Suppressor macrophage treated with lipopolysaccharide for 4 hours (primary cell): ENCODE measurements at regions not wholly inside any gene's neighbourhood (a gene's known extent, or its start where the extent isn't known, plus 50 kb on each side); places are given as distances from the start of the nearest gene placed in this dataset.
"Not testable (repeated sequence)": the region's sequence is repeated elsewhere in the genome, so short reads cannot be mapped to it uniquely, and the experiment has no call there.

Source experiments
- DNase-seq: peaks from one replicate; pipeline ENCODE4 v3.0.0-alpha.2; 2020

DNA sequence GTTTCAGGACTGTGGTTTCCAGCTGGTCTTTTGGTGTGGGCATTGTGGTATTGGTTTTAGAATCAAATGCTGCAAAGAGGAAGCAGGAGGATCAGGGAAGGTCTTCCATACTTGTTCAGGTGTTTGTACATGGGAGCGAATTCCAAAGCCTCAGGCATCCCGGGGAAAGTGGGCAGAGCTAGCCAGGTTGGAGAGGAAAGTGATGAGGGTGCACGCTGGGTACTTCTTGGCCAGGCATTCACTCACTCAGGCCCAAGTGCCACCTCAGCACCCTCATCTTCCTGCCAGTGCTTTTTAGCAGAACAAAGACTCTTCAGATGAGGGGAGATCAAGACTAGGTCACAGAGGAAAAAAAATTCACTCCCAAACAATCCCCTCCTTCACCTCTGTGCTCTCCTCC is 241.1 kb upstream of the TBX18 start:
- no peak for DNase-seq

DNA sequence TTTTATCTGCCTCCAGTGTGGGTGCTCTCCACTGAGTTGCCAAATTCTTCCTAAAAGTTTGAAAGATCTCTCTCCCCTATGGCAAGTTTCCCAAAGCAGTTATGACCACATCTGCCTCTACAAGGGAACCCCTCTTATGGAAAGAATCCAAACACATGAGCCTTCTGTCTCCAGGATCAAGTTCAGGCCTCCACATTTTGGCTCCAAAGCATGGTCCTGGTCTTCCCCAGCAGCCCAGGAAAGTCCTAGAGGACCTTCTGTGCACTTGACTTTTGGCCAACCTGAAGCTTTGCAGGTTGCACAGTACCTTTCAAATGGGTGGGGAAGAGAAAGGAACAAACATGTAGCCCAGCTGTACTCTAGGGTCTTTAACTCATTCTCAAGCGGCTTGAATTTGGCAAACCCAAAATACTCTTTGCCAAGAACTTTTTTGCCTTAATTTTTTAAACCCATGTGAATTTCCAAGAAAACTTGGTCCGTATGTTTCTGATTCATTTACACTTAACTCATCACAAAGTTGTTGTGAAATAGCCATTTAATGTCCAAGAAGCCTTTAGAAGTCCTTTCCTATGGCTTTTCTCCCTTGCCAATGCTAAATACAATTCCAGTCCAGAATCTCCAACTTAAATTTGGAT is 240.1 kb upstream of the TBX18 start:
- DNase-seq = no peak

DNA sequence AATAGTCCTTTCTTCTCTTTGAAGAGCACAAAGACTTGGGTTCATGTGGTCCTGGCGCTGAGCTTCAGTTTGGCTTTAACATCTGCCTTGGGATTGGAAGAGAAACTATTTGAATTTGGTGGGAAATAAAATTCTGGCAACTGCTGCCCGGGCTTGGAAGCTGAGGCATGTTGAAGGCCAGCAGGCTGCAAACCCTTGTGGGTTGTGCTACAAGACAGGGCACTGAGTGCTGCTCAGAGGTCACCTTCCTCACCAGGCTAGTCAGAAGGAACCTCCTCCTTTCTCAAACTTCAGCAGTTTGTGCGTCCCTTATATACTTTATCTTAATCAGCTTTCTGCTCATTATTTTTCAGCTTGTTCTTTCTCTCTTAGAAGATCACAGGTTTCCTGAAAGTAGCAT is 238.4 kb upstream of the TBX18 start:
- DNase-seq = no peak

DNA sequence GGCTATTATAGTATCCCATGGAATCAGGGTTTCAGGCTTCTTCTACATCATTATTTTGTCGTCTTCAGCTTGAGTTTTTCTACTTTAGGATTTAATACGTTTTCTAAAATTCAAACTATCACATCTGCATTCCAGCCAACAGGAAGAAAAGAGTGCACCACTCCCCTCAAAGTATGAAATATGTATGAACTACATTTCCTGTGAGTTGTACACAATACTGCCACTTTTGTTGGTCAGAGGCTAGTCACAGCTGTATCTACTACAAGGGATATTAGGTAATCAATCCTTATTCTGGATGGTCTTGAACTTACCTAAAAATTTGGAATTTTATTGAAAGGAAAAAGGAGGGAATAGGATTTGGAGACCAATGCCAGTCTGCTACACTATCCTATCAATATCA is 235.6 kb upstream of the TBX18 start:
- DNase-seq = no peak

DNA sequence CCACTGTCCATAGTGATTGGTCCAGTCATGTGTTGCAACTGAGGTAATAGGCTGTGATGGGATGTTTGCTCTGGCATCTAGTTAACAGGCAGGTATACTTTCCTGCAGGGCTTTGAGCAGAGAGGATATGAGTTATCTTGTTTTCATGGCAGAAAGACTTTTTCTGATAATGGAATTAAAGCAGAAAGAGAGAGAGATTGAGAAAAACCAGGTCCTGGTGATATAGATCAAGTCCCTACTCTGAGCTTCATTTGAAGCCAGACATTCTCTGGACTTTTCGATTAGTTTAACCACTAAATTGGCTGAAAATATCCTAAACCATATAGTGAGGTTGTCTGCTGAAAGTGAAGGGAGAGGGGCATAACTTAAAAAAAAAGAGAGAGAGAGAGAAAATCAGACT is 233.8 kb upstream of the TBX18 start:
- no peak for DNase-seq

DNA sequence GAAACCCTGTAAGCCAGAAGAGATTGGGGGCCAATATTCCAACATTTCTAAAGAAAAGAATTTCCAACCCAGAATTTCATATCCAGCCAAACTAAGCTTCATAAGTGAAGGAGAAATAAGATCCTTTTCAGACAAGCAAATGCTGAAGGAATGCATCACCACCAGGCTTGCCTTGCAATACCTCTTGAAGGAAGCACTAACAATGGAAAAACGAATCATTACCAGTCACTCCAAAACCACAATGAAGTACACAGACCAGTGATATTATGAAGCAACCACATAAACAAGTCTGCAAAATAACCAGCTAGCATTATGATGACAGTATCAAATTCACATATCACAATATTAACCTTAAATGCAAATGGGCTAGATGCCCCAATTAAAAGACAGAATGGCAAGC is 224.4 kb upstream of the TBX18 start:
- DNase-seq = not testable (repeated sequence)

DNA sequence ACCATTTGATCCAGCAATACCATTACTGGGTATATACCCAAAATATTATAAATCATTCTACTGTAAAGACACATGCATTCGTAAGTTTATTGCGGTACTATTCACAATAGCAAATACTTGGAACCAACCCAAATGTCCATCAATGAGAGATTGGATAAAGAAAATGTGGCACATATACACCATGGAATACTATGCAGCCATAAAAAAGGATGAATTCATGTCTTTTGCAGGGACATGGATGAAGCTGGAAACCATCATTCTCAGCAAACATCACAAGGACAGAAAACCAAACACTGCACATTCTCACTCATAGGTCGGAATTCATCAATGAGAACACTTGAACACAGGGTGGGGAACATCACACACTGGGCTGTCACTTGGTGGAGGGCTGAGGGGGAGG is 221.1 kb upstream of the TBX18 start:
- DNase-seq = not testable (repeated sequence)

DNA sequence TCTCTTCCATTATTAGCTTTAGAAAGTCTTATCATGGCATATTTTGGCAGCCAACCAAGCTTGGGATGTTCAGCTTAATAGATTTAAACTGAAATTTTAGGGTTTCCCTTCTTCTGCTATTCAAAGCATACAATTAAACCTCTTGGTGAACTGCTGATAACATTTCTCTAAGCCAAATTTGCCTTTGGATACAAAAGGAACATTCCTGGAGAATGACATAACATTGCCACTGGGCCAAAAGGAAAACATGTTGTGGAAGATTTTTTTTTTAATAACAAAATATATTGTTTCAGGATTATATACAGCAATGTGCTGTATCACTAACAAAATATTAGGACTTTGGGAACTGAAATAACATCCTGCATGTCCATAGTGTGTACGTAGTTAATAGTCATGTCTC is 215.1 kb upstream of the TBX18 start:
- DNase-seq = no peak

DNA sequence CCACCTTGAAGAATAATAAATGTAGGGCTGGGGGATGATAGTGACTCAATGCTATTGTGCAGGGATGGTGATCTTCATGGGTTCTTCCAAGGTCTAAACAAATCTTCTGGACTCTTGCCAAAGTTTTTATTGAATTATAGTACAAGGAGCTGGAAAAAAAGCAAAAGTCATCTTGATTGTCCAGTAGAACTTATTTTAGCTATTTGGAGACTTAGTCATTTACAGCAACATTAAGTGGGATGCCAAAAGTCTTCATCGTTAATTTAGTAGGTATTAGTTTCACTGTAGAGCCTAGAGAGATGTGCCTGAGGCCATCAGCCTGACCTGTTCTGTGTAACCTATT is 212.9 kb upstream of the TBX18 start:
- no peak for DNase-seq

DNA sequence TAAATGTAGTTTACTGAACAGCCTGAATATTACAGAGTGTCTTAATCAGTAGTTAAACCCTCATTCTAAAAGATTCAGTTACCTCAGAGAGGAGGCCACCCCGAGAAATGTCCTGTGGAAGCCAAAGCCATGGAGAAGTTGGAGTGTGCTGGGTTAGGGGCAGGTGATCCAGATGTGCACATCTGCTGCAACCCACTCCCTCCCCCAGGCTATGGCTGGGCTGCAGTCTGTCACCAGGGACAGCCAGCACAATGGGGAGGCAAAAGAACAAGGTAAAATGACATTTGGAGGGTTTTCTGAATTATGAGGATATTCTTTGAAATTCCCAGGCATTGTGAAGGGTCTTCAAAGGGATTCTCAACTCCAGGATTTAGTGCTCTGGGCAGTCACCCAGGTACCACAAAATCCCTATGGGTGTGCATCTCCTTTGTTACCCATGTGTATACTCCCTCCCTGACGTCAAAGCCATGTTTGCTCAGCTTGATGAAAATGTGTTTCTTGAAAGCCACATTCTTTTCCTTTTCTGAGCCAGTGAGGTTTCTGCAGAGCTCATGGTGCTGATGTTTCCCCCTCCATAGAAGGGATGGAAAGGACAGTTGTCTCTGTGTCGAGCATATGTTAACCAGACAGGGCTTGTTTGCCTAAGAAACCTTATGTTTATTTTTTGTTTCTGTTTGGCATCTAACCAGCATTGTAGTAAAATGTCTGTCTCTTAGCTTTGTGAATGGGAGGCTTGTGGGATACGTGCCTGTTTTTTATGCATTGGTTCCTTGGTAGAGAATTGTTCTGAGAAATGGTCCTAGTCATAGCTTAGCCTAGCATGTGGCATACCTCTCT is 212.3 kb upstream of the TBX18 start:
- no peak for DNase-seq

DNA sequence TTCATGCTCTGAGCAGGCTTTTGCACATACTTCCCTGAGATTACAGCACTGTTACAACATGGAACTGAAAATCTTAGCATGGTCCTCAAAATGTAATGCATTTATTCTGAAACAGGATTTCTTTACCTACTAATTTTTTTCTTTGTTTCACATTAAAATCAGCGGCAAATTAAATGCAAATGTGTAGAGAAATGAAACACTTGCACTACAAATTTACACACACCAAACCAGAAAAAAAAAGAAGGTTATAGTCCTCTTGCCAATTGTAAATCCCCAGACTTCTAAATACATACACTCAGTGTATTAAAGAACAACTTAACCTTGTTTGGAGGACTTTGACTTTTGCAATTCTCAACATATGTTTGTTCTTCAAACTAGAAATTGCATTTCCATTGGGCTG is 210.9 kb upstream of the TBX18 start:
- no peak for DNase-seq

DNA sequence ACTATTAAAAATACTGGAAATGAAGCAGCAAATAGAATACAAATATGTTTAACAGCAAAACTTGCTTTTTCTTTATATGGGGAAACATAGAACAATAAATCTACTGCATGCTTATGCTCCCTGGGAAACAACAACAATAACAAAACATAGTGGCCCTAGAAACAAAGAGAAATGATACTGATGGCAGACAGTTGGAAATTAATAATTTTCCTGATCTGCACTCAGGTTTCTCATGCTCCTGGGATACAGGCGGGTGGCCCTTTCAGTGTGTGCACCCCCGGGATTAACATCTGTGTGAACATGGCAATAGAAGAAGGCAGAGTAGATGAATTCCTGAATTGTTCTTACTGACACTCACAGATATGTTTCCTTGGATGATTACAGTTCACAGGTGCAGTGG is 209.2 kb upstream of the TBX18 start:
- DNase-seq = no peak

DNA sequence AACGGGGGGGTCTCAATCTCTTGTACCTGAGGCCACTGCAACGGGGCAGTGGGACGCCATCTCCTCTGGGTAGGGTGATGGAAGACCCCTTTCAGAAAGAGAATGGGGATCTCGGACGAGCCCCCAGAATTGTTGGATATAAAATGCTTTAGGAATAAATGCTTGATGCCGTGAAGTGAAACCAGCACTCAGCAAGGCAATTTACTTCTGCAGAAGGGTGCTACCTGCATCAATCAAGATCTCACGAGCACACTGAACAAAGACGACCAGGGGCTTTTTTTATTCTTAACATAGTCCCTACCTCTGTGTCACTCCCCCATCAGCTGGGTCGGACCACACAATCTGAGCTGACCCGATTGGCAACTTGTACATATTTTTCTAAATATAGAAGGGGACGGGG is 203.6 kb upstream of the TBX18 start:
- DNase-seq = no peak

DNA sequence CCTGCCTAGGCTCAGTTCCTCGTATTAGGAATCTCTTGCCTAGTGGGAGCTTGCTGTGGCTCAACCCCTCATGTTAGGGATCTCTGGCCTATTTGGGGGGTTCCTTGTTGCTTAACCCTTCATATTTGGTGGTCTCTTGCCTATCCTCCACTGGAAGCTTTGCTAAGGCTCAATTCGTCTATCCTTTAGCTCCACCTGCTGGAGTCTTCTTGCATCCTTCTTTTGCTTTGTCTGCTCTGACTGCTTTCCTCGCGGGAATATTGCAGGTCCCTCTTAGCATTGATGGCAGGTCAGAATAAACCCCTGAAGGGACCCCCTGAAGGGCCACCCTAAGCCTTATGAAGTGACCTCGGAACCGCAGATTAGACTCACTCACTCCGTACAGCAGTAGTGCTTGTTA is 203.0 kb upstream of the TBX18 start:
- DNase-seq = no peak

DNA sequence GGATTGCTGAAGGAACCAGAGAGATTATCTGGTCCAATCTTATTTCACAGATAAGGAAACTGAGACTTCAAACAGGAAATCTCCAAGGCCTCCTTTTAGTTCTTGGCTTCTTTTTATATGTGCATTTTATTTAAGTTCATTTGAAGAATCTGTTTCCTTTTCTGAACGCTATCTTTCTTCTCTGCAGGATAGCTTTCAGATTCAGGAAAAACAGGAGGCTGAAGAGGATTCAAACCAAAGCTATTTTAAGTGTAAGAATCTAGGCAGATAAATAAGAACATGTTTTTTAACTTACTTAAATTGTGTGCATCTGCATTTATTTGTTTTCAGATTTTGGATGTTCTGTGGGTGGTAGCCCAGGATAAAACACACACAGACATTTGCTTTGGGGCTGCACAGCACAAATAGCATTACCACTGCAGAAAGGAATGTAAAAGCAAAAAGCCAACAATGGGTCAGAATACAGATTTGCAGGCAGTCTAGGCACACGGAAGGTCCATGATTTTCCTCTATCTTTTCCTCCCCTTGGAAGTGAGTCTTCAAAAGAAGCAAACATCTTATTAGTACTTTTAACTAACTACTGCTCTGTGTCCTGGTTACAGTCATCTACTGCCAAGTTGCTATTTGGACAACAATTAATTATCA is 188.8 kb upstream of the TBX18 start:
- DNase-seq = no peak

DNA sequence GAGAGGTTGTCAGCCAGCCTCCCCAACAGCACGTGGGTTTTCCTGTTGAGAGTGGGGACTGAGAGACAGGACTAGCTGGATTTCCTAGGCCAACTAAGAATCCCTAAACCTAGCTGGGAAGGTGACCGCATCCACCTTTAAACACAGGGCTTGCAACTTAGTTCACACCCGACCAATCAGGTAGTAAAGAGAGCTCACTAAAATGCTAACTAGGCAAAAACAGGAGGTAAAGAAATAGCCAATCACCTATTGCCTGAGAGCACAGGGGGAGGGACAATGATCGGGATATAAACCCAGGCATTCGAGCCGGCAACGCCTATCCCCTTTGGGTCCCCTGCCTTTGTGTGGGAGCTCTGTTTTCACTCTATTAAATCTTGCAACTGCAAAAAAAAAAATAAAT is 180.5 kb upstream of the TBX18 start:
- DNase-seq = not testable (repeated sequence)

DNA sequence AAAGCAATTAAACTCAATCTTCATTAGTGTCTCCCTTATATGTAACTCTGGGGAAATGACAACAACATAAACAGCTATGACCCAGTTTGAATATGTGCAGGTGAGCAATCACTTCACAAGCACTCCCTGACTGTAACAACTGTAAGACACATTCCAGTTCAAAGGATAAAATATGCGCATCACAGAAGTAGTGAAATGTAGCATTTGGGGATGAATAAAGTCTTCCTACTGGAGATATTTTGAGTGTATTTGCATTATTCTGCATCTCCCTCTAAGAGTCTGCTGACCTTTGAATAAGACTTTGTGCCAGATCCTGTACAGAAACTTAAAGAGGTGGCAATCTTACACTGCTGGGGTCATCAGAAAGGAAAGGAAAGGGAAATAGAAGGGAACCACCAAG is 179.5 kb upstream of the TBX18 start:
- DNase-seq = no peak

DNA sequence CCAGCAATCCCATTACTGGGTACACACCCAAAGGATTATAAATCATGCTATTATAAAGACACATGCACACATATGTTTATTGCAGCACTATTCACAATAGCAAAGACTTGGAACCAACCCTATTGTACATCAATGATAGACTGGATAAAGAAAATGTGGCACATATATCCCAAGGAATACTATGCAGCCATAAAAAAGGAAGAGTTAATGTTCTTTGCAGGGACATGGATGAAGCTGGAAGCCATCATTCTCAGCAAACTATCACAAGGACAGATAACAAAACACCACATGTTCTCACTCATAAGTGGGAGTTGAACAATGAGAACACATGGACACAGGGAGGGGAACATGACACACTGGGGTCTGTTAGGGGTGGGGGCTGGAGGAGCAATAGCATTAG is 177.2 kb upstream of the TBX18 start:
- not testable (repeated sequence) for DNase-seq

DNA sequence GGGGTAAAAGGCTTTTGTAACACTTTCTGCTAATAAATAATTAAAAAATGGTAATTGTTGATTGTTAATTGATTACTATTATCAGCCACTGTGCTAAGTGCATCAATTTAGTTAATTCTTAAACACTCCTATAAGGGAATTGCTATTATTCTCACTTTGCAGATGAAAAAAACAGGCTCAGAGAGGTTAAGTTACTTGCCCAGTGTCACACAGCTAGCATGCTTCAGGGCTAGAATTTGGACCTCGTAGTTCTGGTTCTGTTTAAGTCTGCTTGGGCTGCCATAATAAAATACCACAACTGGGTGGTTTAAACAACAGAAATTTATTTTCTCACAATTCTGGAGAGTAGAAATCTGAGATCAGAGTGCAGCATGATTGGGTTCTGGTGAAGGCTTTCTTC is 164.8 kb upstream of the TBX18 start:
- no peak for DNase-seq

DNA sequence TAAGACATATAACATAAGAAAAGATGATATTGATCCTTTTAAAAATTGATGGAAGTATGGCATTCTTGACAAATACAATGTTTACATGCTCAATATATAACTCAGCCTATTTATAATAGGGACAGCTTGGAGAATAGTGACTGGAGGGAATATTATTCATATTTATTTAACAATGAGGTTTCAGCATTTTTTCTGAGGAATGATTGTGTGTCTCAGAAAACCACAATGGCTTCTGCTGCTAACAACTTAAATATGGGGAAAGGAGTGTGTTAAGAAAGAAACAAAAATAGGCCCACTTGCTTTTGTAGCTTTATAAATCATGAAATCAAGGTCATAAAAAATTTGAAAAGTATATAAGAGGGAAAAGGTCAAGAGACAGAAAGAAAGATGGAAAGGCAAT is 163.2 kb upstream of the TBX18 start:
- no peak for DNase-seq

DNA sequence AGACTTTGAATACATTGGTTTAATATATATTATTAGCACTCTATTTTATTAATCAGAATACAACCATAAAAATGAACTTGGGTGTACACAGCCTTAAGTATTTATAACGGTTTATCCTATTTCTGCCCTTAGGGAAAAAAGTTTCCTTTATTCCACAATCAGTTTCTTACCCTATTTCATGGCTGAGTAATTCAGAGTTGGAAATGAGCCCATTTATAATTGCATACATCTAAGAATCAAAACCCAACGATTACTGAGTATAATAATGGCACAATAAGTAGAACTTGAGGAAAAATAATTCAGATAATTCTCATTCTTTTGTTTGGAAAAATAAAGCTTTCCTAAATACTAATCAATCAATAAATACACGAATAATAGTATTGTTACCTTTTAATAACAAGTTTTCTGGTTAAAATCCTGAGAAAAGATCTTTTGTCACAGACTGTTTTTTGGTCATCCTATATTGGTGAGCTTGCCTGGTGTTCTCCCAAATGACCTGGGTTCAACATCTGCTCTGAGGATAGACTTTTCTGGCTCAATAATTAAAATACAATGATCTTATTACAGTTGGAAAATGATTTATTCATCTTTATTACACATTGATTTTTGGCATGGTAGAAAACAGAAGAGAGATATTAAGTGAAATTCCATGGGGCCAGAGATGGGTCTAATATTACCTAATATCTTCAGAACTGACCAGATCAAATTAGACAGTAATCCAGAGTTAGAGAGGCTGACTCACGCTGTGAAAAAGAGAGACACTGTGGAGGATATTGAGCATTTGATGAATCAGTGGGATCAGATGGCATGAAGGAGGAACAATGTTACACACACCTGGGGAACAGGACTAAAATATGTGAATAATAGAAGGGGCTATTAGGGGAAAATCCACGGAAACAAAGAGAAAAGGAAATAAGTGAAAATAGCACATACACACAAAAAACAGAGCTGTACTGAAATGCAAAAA is 162.1 kb upstream of the TBX18 start:
- no peak for DNase-seq

DNA sequence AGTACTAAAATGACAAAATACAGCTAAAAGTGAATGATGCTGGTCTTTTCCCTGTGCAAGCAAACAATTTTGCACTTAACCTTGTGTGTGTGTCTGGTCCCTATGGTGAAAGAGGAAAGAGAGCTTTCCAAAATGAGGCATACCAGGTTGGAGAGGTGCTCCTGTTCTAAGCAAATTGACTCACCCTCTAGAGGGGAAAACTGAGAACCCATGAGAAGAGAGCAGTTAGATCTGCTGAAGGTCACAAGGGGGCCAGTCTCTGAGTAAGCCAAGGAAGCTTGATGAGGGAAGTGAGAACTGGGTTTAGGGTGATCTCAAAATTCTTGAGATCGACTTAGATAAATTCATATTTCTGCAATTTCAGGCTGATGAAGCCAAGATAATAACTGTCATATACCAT is 157.5 kb upstream of the TBX18 start:
- no peak for DNase-seq

DNA sequence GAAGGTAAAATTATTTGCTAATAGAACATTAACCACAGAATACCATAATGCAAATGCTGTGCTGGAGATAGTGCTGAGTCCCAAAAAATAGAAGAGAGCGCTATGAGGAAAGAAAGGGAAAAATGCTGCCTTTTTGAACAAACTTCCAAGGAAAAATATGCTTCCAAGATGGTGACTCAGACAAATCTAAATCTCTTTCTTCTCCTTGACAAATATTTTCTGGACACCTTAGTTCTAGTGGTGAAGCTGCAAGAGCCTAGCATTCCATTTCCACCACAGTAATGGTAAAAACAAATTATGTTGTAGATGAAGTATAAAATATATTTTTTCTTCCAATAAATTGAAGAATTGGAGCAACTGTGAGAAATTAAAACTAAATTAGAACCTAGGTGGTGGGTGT is 155.6 kb upstream of the TBX18 start:
- no peak for DNase-seq
